Ovary (tissue), 7 donors: ENCODE measurements at regions not wholly inside any gene's neighbourhood (a gene's known extent, or its start where the extent isn't known, plus 50 kb on each side); places are given as distances from the start of the nearest gene placed in this dataset.
A peak's percentile ranks its signal among the peaks of the same experiment; 100 is the strongest.

Experiments
- DNase-seq, 5 donors: peaks; one replicate each; pipeline ENCODE4 v3.0.0-alpha.2; 2019 to 2020
- H3K27ac ChIP-seq, 2 donors: fragments of 200-600 bp; one replicate each; pipeline versions ENCODE4 v1.5.1 to v1.8.0; 2019 to 2022
- H3K27me3 ChIP-seq: fragments of 200-600 bp; one replicate; pipeline ENCODE4 v1.8.0; 2022
- H3K36me3 ChIP-seq: fragments of 200-600 bp; sonication (generic); one replicate; pipeline ENCODE4 v1.5.1; 2019
- H3K4me1 ChIP-seq: one replicate; pipeline ENCODE4 v1.8.1; 2013; ENCODE audit warnings: mild to moderate bottlenecking, moderate library complexity; ENCODE audit not compliant: insufficient read depth
- H3K4me3 ChIP-seq: fragments of 200-600 bp; sonication (generic); one replicate; pipeline ENCODE4 v1.5.1; 2017
- H3K9me3 ChIP-seq, 2 donors: fragments of 200-600 bp in 1 of 2; sonication (generic) in 1 of 2; one replicate each; pipeline versions ENCODE4 v1.5.1 to v1.8.1; 2013 to 2019; ENCODE audit warnings: mild to moderate bottlenecking in 1 of 2, moderate library complexity in 1 of 2
- EP300 ChIP-seq: sonication (generic); formaldehyde crosslinking; IDR thresholded peaks from one replicate; pipeline ENCODE4 v1.6.1; 2017; ENCODE audit warnings: antibody characterized with exemption
- POLR2A ChIP-seq: fragments of 450-650 bp; IDR thresholded peaks from one replicate; pipeline ENCODE4 v1.6.1; 2017; ENCODE audit warnings: antibody characterized with exemption, mild to moderate bottlenecking, moderate library complexity
- WGBS, 3 donors: extraction: QIAGEN DNeasy Blood & Tissue Kit in 1 of 3; methylation state at CpG; one replicate each; pipeline versions ENCODE4 v1.1.5 to v1.1.7; 2013 to 2017; 5-methylcytosine and 5-hydroxymethylcytosine counted together
- intact Hi-C, 4 donors: fragments of 100-400 bp; cut with DNase I; formaldehyde crosslinking; loops; one replicate each; pipeline versions ENCODE4 v1.11.0 to v1.15.1; 2022 to 2023
- TF ChIP-seq, protein P1 (sequence below), 3 donors: fragments of 450-650 bp in 2 of 3; fragments of 200-600 bp in 1 of 3; IDR thresholded peaks; one replicate each; pipeline versions ENCODE4 v1.5.1 to v1.8.0; 2016 to 2022; ENCODE audit warnings: antibody characterized with exemption in 3 of 3, mild to moderate bottlenecking in 1 of 3
- donor health status: DM: no; HTN: no; CAD: no; lungs with moderate emphysema.
- donor health status: DM: no; HTN: no; CAD: no.
- donor health status: Bipolar disorder and iron deficiency.
- donor health status: DM: no; HTN: no; CAD: no.
- donor health status: DM: yes; HTN: yes; CAD: no.

GRCh38 chr14:65179918-65180724 is 77.8 kb upstream of the MAX start:
- TF ChIP-seq, protein P1, sequence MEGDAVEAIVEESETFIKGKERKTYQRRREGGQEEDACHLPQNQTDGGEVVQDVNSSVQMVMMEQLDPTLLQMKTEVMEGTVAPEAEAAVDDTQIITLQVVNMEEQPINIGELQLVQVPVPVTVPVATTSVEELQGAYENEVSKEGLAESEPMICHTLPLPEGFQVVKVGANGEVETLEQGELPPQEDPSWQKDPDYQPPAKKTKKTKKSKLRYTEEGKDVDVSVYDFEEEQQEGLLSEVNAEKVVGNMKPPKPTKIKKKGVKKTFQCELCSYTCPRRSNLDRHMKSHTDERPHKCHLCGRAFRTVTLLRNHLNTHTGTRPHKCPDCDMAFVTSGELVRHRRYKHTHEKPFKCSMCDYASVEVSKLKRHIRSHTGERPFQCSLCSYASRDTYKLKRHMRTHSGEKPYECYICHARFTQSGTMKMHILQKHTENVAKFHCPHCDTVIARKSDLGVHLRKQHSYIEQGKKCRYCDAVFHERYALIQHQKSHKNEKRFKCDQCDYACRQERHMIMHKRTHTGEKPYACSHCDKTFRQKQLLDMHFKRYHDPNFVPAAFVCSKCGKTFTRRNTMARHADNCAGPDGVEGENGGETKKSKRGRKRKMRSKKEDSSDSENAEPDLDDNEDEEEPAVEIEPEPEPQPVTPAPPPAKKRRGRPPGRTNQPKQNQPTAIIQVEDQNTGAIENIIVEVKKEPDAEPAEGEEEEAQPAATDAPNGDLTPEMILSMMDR (IDR thresholded peaks at IDR 0.05), result no peak
- TF ChIP-seq EP300 (no peak), POLR2A (no peak)
- peak; percentile 27 to 59 (median 42) for DNase-seq
- no peak overlapping the region for H3K27ac ChIP-seq

DNA sequence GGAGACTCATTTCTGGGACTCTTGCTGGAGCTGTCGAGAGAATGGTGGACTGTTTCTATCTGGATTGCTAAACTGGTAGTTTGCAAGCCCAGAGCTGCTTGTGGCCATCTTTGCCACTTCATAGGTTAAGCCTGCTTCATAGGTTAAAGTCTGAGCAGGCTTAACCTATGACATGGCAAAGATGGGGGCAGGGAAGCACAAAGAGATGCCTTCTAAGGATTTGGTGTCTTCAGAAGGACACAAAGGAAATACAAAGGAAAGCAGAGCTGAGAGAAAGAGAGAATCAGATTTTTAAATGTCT is 78.4 kb upstream of the MAX start:
- H3K9me3 ChIP-seq, result no peaks in the 10 kb centered on the region
- peaks cover 1% of the 10 kb centered on the region for H3K4me1 ChIP-seq
- 29 to 62% (median 62%) methylated on average over 1 of the region's 1 CpG for WGBS, 3 donors
- H3K27me3 ChIP-seq, result no peaks in the 10 kb centered on the region
- no peak for TF ChIP-seq EP300
- TF ChIP-seq POLR2A, result no peak
- TF ChIP-seq, protein P1 (IDR thresholded peaks at IDR 0.05), result no peak
- no peaks in the 10 kb centered on the region for H3K36me3 ChIP-seq
- intact Hi-C loops, result no loop called here
- no peak for DNase-seq
- no peak overlapping the region for H3K27ac ChIP-seq
- no peak overlapping the region for H3K4me3 ChIP-seq

More at GRCh38 chr14:65179918-65180724, 77.8 kb upstream of the MAX start:
- Histone ChIP-seq H3K27me3 (no peaks in the 10 kb centered on the region), H3K36me3 (no peaks in the 10 kb centered on the region), H3K9me3 (no peaks in the 10 kb centered on the region), H3K4me3 (no peak overlapping the region), H3K4me1 (peaks cover 1% of the 10 kb centered on the region)
- intact Hi-C loops, result loop anchor here in 1 of 4 donors (5.0 kb wide), 1 partner anchor 642 kb away; no protein-coding TSS in a partner anchor
- WGBS, 3 donors, result 23 to 28% (median 26%) methylated on average over 8 of the region's 8 CpGs

- H3K4me1 ChIP-seq, result peaks cover 1% of the 10 kb centered on the region
- H3K9me3 ChIP-seq, result no peaks in the 10 kb centered on the region
- no peak overlapping the region for H3K4me3 ChIP-seq
- 64 to 69% (median 68%) methylated on average over 8 of the region's 8 CpGs for WGBS, 3 donors
- intact Hi-C loops, result no loop called here
- no peak for DNase-seq
- TF ChIP-seq EP300, result no peak
- TF ChIP-seq, protein P1 (IDR thresholded peaks at IDR 0.05), result no peak
- TF ChIP-seq POLR2A, result no peak
- no peaks in the 10 kb centered on the region for H3K36me3 ChIP-seq
- no peaks in the 10 kb centered on the region for H3K27me3 ChIP-seq
- H3K27ac ChIP-seq, result no peak overlapping the region
Observed at GRCh38 chr14:65184032-65184764, 81.9 kb upstream of the MAX start.

GRCh38 chr14:65185829-65186228 is 83.5 kb upstream of the MAX start:
- Histone ChIP-seq H3K27ac (no peak overlapping the region), H3K9me3 (no peaks in the 10 kb centered on the region), H3K36me3 (no peaks in the 10 kb centered on the region), H3K4me1 (no peaks in the 10 kb centered on the region), H3K27me3 (no peaks in the 10 kb centered on the region), H3K4me3 (no peak overlapping the region)
- TF ChIP-seq EP300 (no peak), POLR2A (no peak)
- TF ChIP-seq, protein P1 (IDR thresholded peaks at IDR 0.05), result no peak
- intact Hi-C loops, result no loop called here
- 54 to 68% (median 62%) methylated on average over 4 of the region's 4 CpGs for WGBS, 3 donors
- no peak for DNase-seq
